Endodermal cell (in vitro differentiated cells): ENCODE measurements at regions not wholly inside any gene's neighbourhood (a gene's known extent, or its start where the extent isn't known, plus 50 kb on each side); places are given as distances from the start of the nearest gene placed in this dataset.

Experiments
- DNase-seq: peaks from one replicate; pipeline ENCODE4 v3.0.0-alpha.2; 2017
- H3K27ac ChIP-seq: 2 replicates; pipeline ENCODE4 v1.5.1; 2013; ENCODE audit warnings: mild to moderate bottlenecking, low read depth, low read length, moderate library complexity
- H3K27me3 ChIP-seq: 2 replicates; pipeline ENCODE4 v1.6.1; 2013; ENCODE audit warnings: mild to moderate bottlenecking, low read length, moderate library complexity; ENCODE audit not compliant: insufficient read depth, control insufficient read depth, poor library complexity, severe bottlenecking
- H3K36me3 ChIP-seq: 2 replicates; pipeline ENCODE4 v1.7.0; 2013; ENCODE audit warnings: mild to moderate bottlenecking, low read length, moderate library complexity; ENCODE audit not compliant: control insufficient read depth, insufficient read depth
- H3K4me1 ChIP-seq: one replicate; pipeline ENCODE4 v1.7.0; 2013; ENCODE audit warnings: low read length; ENCODE audit not compliant: control insufficient read depth, insufficient read depth
- H3K4me3 ChIP-seq: 2 replicates; pipeline ENCODE4 v1.5.1; 2013; ENCODE audit warnings: mild to moderate bottlenecking, low read length, moderate library complexity
- H3K9ac ChIP-seq: 2 replicates; pipeline ENCODE4 v1.6.1; 2013; ENCODE audit warnings: mild to moderate bottlenecking, low read length, moderate library complexity; ENCODE audit not compliant: poor library complexity, severe bottlenecking; ENCODE audit errors: extremely low read depth
- H3K9me3 ChIP-seq: 2 replicates; pipeline ENCODE4 v1.6.1; 2013; ENCODE audit warnings: mild to moderate bottlenecking, low read length, moderate library complexity; ENCODE audit not compliant: control insufficient read depth
- H3K27ac Mint-ChIP-seq: 2 replicates; pipeline ENCODE4 v1.8.0; 2020; ENCODE audit warnings: mixed read lengths
- H3K27me3 Mint-ChIP-seq: 2 replicates; pipeline ENCODE4 v1.8.0; 2021; ENCODE audit warnings: mild to moderate bottlenecking, mixed read lengths; ENCODE audit not compliant: insufficient read depth
- H3K36me3 Mint-ChIP-seq: 2 replicates; pipeline ENCODE4 v1.8.0; 2020; ENCODE audit warnings: low read depth, mixed read lengths
- H3K4me1 Mint-ChIP-seq: 2 replicates; pipeline ENCODE4 v1.8.0; 2020; ENCODE audit warnings: mixed read lengths
- H3K4me3 Mint-ChIP-seq: 2 replicates; pipeline ENCODE4 v1.8.0; 2020; ENCODE audit warnings: mild to moderate bottlenecking, moderate library complexity, mixed read lengths
- H3K9me3 Mint-ChIP-seq: 2 replicates; pipeline ENCODE4 v1.8.0; 2020; ENCODE audit warnings: mild to moderate bottlenecking, mixed read lengths
- CTCF ChIP-seq: fragments of 200-600 bp; sonication (generic); conservative IDR thresholded peaks from 2 replicates; pipeline ENCODE4 v1.5.0; 2021; ENCODE audit warnings: antibody characterized with exemption, mild to moderate bottlenecking
- WGBS, 2 experiments: methylation state at CpG; one replicate each; pipeline versions ENCODE4 v1.1.5 to v1.1.7; 2013; ENCODE audit warnings: missing lambda C conversion rate in 2 of 2, mixed read lengths in 1 of 2; ENCODE audit not compliant: insufficient coverage in 1 of 2, insufficient read length in 1 of 2; 5-methylcytosine and 5-hydroxymethylcytosine counted together

- WGBS, 2 experiments = 93 to 96% methylated on average over 2 of the region's 2 CpGs
- TF ChIP-seq CTCF = no peak
Observed at GRCh38 chr12:89941436-89941835, 232.8 kb upstream of the ATP2B1 start.

GRCh38 chr12:89939522-89940215 is 231.0 kb upstream of the ATP2B1 start:
- DNase-seq = no peak
- H3K4me3 ChIP-seq = no peak overlapping the region
- no peak overlapping the region for H3K9ac ChIP-seq
- no peaks in the 10 kb centered on the region for H3K36me3 Mint-ChIP-seq
- no peaks in the 10 kb centered on the region for H3K27me3 Mint-ChIP-seq
- H3K36me3 ChIP-seq = no peaks in the 10 kb centered on the region
- no peaks in the 10 kb centered on the region for H3K4me1 Mint-ChIP-seq
- H3K27ac Mint-ChIP-seq = no peak overlapping the region
- no peaks in the 10 kb centered on the region for H3K9me3 Mint-ChIP-seq
- no peaks in the 10 kb centered on the region for H3K9me3 ChIP-seq
- no peak overlapping the region for H3K4me3 Mint-ChIP-seq
- 100% methylated on average over 1 of the region's 1 CpG for WGBS, 2 experiments
- TF ChIP-seq CTCF = no peak
- no peaks in the 10 kb centered on the region for H3K27me3 ChIP-seq
- no peak overlapping the region for H3K27ac ChIP-seq
- no peaks in the 10 kb centered on the region for H3K4me1 ChIP-seq

More at GRCh38 chr12:89941436-89941835, 232.8 kb upstream of the ATP2B1 start:
- H3K27ac ChIP-seq = no peak overlapping the region
- no peaks in the 10 kb centered on the region for H3K4me1 Mint-ChIP-seq
- no peak for DNase-seq
- no peaks in the 10 kb centered on the region for H3K9me3 Mint-ChIP-seq
- no peaks in the 10 kb centered on the region for H3K27me3 ChIP-seq
- no peak overlapping the region for H3K9ac ChIP-seq
- no peaks in the 10 kb centered on the region for H3K36me3 ChIP-seq
- H3K36me3 Mint-ChIP-seq = no peaks in the 10 kb centered on the region
- no peaks in the 10 kb centered on the region for H3K27me3 Mint-ChIP-seq
- no peaks in the 10 kb centered on the region for H3K4me1 ChIP-seq
- no peak overlapping the region for H3K4me3 ChIP-seq
- H3K4me3 Mint-ChIP-seq = no peak overlapping the region
- H3K9me3 ChIP-seq = no peaks in the 10 kb centered on the region
- no peak overlapping the region for H3K27ac Mint-ChIP-seq

- TF ChIP-seq CTCF = no peak
- Histone ChIP-seq H3K9ac (no peak overlapping the region), H3K27ac (no peak overlapping the region), H3K9me3 (no peaks in the 10 kb centered on the region), H3K36me3 (no peaks in the 10 kb centered on the region), H3K4me3 (no peak overlapping the region), H3K4me1 (peaks cover 3% of the 10 kb centered on the region), H3K27me3 (no peaks in the 10 kb centered on the region)
- Mint-ChIP-seq H3K36me3 (no peaks in the 10 kb centered on the region), H3K27ac (no peak overlapping the region), H3K4me3 (no peak overlapping the region), H3K4me1 (peaks cover 5% of the 10 kb centered on the region), H3K9me3 (no peaks in the 10 kb centered on the region), H3K27me3 (no peaks in the 10 kb centered on the region)
- no peak for DNase-seq
- WGBS, 2 experiments = 71 to 94% methylated on average over 1 to 3 of the region's 3 CpGs
Observed at GRCh38 chr12:89936631-89937030, 228.0 kb upstream of the ATP2B1 start.
